ENCODE measurements at regions not wholly inside any gene's neighbourhood (a gene's known extent, or its start where the extent isn't known, plus 50 kb on each side); places are given as distances from the start of the nearest gene placed in this dataset.
A peak's percentile ranks its signal among the peaks of the same experiment; 100 is the strongest.
"Not testable (repeated sequence)": the region's sequence is repeated elsewhere in the genome, so short reads cannot be mapped to it uniquely, and the experiment has no call there.

GRCh38 chr12:59164991-59165718, 244.9 kb upstream of the LRIG3 start:
- DNase-seq = no peak

GRCh38 chr12:59164226-59164625, 243.9 kb upstream of the LRIG3 start:
- intact Hi-C loops (cut with DNase I) = loop anchor here (10.0 kb wide), 1 partner anchor 819 kb away; no protein-coding TSS in a partner anchor
- no peak for DNase-seq

More at GRCh38 chr12:59164991-59165718, 244.9 kb upstream of the LRIG3 start:
- intact Hi-C loops (cut with DNase I) = loop anchor here (10.0 kb wide), 1 partner anchor 820 kb away; no protein-coding TSS in a partner anchor

- intact Hi-C loops (cut with DNase I) = loop anchor here (10.0 kb wide), 1 partner anchor 1174 kb away; no protein-coding TSS in a partner anchor
- DNase-seq = no peak
These were observed 238.4 kb upstream of the LRIG3 start for GRCh38 chr12:59158681-59159080.

- DNase-seq = no peak
- intact Hi-C loops (cut with DNase I) = loop anchor here (10.0 kb wide), 1 partner anchor 1173 kb away; no protein-coding TSS in a partner anchor
These were observed 237.8 kb upstream of the LRIG3 start for GRCh38 chr12:59158066-59158465.

GRCh38 chr12:59155448-59155847, 235.1 kb upstream of the LRIG3 start:
- intact Hi-C loops (cut with DNase I) = loop anchor here (10.0 kb wide), 1 partner anchor 1171 kb away; no protein-coding TSS in a partner anchor

GRCh38 chr12:59151243-59151642, 230.9 kb upstream of the LRIG3 start:
- no peak for DNase-seq
- intact Hi-C loops (cut with DNase I) = loop anchor here (2.0 to 10.0 kb wide), 3 partner anchors 39 to 1166 kb away; no protein-coding TSS in a partner anchor

More at GRCh38 chr12:59155448-59155847, 235.1 kb upstream of the LRIG3 start:
- DNase-seq = no peak

- intact Hi-C loops (cut with DNase I) = loop anchor here (2.0 to 10.0 kb wide), 3 partner anchors 38 to 1165 kb away; no protein-coding TSS in a partner anchor
- peak in 1 of 10 donors; percentile 16 for DNase-seq
These were observed 229.8 kb upstream of the LRIG3 start for GRCh38 chr12:59149995-59150642.

- intact Hi-C loops (cut with DNase I) = no loop called here
- no peak for DNase-seq
These were observed 227.5 kb upstream of the LRIG3 start for GRCh38 chr12:59147791-59148190.

GRCh38 chr12:59142183-59142790, 222.0 kb upstream of the LRIG3 start:
- DNase-seq = no peak

GRCh38 chr12:59134750-59135149, 214.4 kb upstream of the LRIG3 start:
- intact Hi-C loops (cut with DNase I) = no loop called here
- DNase-seq = no peak

More at GRCh38 chr12:59142183-59142790, 222.0 kb upstream of the LRIG3 start:
- intact Hi-C loops (cut with DNase I) = no loop called here

- no peak for DNase-seq
These were observed 211.2 kb upstream of the LRIG3 start for GRCh38 chr12:59131462-59131861.

GRCh38 chr12:59122784-59123183, 202.5 kb upstream of the LRIG3 start:
- intact Hi-C loops (cut with DNase I) = no loop called here
- no peak for DNase-seq

More at GRCh38 chr12:59131462-59131861, 211.2 kb upstream of the LRIG3 start:
- intact Hi-C loops (cut with DNase I) = no loop called here

GRCh38 chr12:59121451-59121850, 201.1 kb upstream of the LRIG3 start:
- no peak for DNase-seq
- intact Hi-C loops (cut with DNase I) = no loop called here

GRCh38 chr12:59119676-59120075, 199.4 kb upstream of the LRIG3 start:
- intact Hi-C loops (cut with DNase I) = no loop called here

GRCh38 chr12:59118356-59118755, 198.1 kb upstream of the LRIG3 start:
- DNase-seq = no peak
- intact Hi-C loops (cut with DNase I) = no loop called here

More at GRCh38 chr12:59119676-59120075, 199.4 kb upstream of the LRIG3 start:
- no peak for DNase-seq

GRCh38 chr12:59115995-59116394, 195.7 kb upstream of the LRIG3 start:
- DNase-seq = no peak
- intact Hi-C loops (cut with DNase I) = no loop called here

GRCh38 chr12:59115526-59115925, 195.2 kb upstream of the LRIG3 start:
- intact Hi-C loops (cut with DNase I) = no loop called here
- DNase-seq = no peak

- intact Hi-C loops (cut with DNase I) = loop anchor here (5.0 kb wide), 1 partner anchor 38 kb away; no protein-coding TSS in a partner anchor
- peak; percentile 57 to 97 (median 80) for DNase-seq
These were observed 193.7 kb upstream of the LRIG3 start for GRCh38 chr12:59113831-59114615.

GRCh38 chr12:59111851-59112250, 191.5 kb upstream of the LRIG3 start:
- no peak for DNase-seq
- intact Hi-C loops (cut with DNase I) = loop anchor here (5.0 kb wide), 1 partner anchor 40 kb away; no protein-coding TSS in a partner anchor

- intact Hi-C loops (cut with DNase I); DNase-seq: not testable (repeated sequence)
These were observed 188.2 kb upstream of the LRIG3 start for GRCh38 chr12:59108516-59108915.
